HepG2 (cell line): ENCODE measurements at regions not wholly inside any gene's neighbourhood (a gene's known extent, or its start where the extent isn't known, plus 50 kb on each side); places are given as distances from the start of the nearest gene placed in this dataset.

Experiments used
- ATAC-seq: fragments of 200-7000 bp; cut with Tn5 transposase; 3 replicates; pipeline ENCODE4 v1.9.1; 2020; ENCODE audit warnings: mild to moderate bottlenecking, moderate library complexity
- BruUV-seq: library from RNA; stranded (reverse); fragments of 400-500 nt; replicated peaks from 2 replicates; lab custom pipeline; 2021; lab: Mats Ljungman, UMichigan
- CTCF ChIA-PET: fragments of 300-600 bp; formaldehyde crosslinking; extraction: SDS; loops from one replicate; lab custom pipeline; 2021; ENCODE audit warnings: low total read pairs, inconsistent platforms, low intra/inter-chr PET ratio; lab: Yijun Ruan, JAX
- POLR2A ChIA-PET: fragments of 350-600 bp; sonication (Branson Sonifier 250); formaldehyde crosslinking; loops from one replicate; lab custom pipeline; 2020; ENCODE audit warnings: antibody characterized with exemption, inconsistent platforms; lab: Yijun Ruan, JAX
- DNase-seq: peaks from one replicate; pipeline ENCODE4 v3.0.0-alpha.2; 2015; ENCODE audit warnings: low spot score
- FAIRE-seq: peaks from 3 replicates; lab custom pipeline; 2011; peaks lifted over from hg19 to GRCh38; lab: Jason Lieb, UNC
- H2AFZ ChIP-seq: one replicate; pipeline ENCODE4 v1.6.1; 2011; ENCODE audit warnings: low read length, inconsistent platforms
- H3K27ac ChIP-seq: fragments of 300-600 bp; 3 replicates; pipeline ENCODE4 v1.8.0; 2011; ENCODE audit warnings: mixed run types, mild to moderate bottlenecking, mixed read lengths, low read length, inconsistent platforms; ENCODE audit not compliant: insufficient read depth; ENCODE audit errors: extremely low read length
- H3K27me3 ChIP-seq, 2 experiments: fragments of 200-600 bp in 1 of 2; 2 replicates in 1 of 2; 3 replicates in 1 of 2; pipeline versions ENCODE4 v1.6.0 to v1.8.0; 2011; ENCODE audit warnings: low read length in 2 of 2, mild to moderate bottlenecking in 2 of 2, moderate library complexity in 2 of 2, inconsistent platforms in 1 of 2; ENCODE audit not compliant: insufficient read depth in 2 of 2, control insufficient read depth in 1 of 2
- H3K36me3 ChIP-seq, 2 experiments: fragments of 200-600 bp in 1 of 2; replicated peaks in 1 of 2; 2 replicates in 1 of 2; 3 replicates in 1 of 2; pipeline versions ENCODE4 v1.5.1 to v1.8.0; 2011; ENCODE audit warnings: low read length in 2 of 2, inconsistent platforms in 1 of 2; ENCODE audit not compliant: insufficient read depth in 2 of 2, control insufficient read depth in 1 of 2
- H3K4me1 ChIP-seq: 2 replicates; pipeline ENCODE4 v1.5.1; 2012; ENCODE audit warnings: low read length, inconsistent platforms; ENCODE audit not compliant: insufficient read depth
- H3K4me2 ChIP-seq: 2 replicates; pipeline ENCODE4 v1.6.0; 2011; ENCODE audit warnings: low read depth, low read length, inconsistent platforms
- H3K4me3 ChIP-seq, 3 experiments: fragments of 200-600 bp in 1 of 3; sonication (generic), shearing (Covaris generic) in 1 of 3; replicated peaks in 1 of 3; 2 replicates each; pipeline ENCODE4 v1.5.1; 2011 to 2016; ENCODE audit warnings: low read length in 3 of 3, inconsistent platforms in 2 of 3, low read depth in 2 of 3, mild to moderate bottlenecking in 2 of 3, control low read depth in 1 of 3, mixed read lengths in 1 of 3; ENCODE audit not compliant: insufficient read depth in 1 of 3
- H3K79me2 ChIP-seq: one replicate; pipeline ENCODE4 v1.6.1; 2011; ENCODE audit warnings: low read length, inconsistent platforms; ENCODE audit not compliant: insufficient read depth
- H3K9ac ChIP-seq: 2 replicates; pipeline ENCODE4 v1.6.0; 2011; ENCODE audit warnings: mild to moderate bottlenecking, low read depth, low read length, inconsistent platforms; ENCODE audit not compliant: insufficient read depth
- H3K9me3 ChIP-seq: 2 replicates; pipeline ENCODE4 v1.5.1; 2012; ENCODE audit warnings: mild to moderate bottlenecking, low read length
- H4K20me1 ChIP-seq: 2 replicates; pipeline ENCODE4 v1.6.0; 2011; ENCODE audit warnings: inconsistent platforms, mild to moderate bottlenecking, low read length, moderate library complexity; ENCODE audit not compliant: insufficient read depth
- ARID3A ChIP-seq: IDR thresholded peaks from 2 replicates; pipeline ENCODE4 v1.6.1; 2012; ENCODE audit warnings: low read depth, low read length, improper control_type of control experiment
- FUBP1 ChIP-seq: sonication (generic); formaldehyde crosslinking; IDR thresholded peaks from 2 replicates; pipeline ENCODE4 v1.5.1; 2020; ENCODE audit warnings: missing genetic modification reagents, mild to moderate bottlenecking, borderline replicate concordance
- YEATS2 ChIP-seq: sonication (generic); formaldehyde crosslinking; IDR thresholded peaks from 2 replicates; pipeline ENCODE4 v1.4.0; 2020; ENCODE audit warnings: missing genetic modification reagents, borderline replicate concordance
- ZNF460 ChIP-seq: sonication (generic); formaldehyde crosslinking; IDR thresholded peaks from 2 replicates; pipeline ENCODE4 v1.5.1; 2020; ENCODE audit warnings: missing genetic modification reagents, mild to moderate bottlenecking, borderline replicate concordance
- ZNF597 ChIP-seq: sonication (generic); formaldehyde crosslinking; IDR thresholded peaks from 2 replicates; pipeline ENCODE4 v1.5.0; 2020; ENCODE audit warnings: missing genetic modification reagents
- ZNF878 ChIP-seq: sonication (generic); formaldehyde crosslinking; IDR thresholded peaks from 2 replicates; pipeline ENCODE4 v1.8.1; 2023; ENCODE audit warnings: mild to moderate bottlenecking, missing genetic modification reagents, moderate library complexity
- WGBS: methylation state at CpG from one replicate; pipeline ENCODE4 v1.1.6; 2017; ENCODE audit warnings: low lambda C conversion rate; 5-methylcytosine and 5-hydroxymethylcytosine counted together
- in situ Hi-C: cut with HindIII; loops from 2 replicates; pipeline ENCODE4 v1.10.0; 2017; ENCODE audit warnings: low pct_unique_long_range_greater_than_20kb; ENCODE audit not compliant: extremely low pct_ligation_motif_present
- intact Hi-C: fragments of 100-400 bp; cut with micrococcal nuclease; formaldehyde crosslinking; loops from one replicate; pipeline ENCODE4 v1.10.0; 2022; ENCODE audit not compliant: unreplicated experiment

GRCh38 chr13:109602356-109602755, 184.0 kb downstream of the IRS2 start:
- 28% methylated on average over 5 of the region's 5 CpGs for WGBS
- in situ Hi-C loops = no loop called here

More at GRCh38 chr13:109602356-109602755, 184.0 kb downstream of the IRS2 start:
- Histone ChIP-seq H3K4me1 (no peaks in the 10 kb centered on the region), H3K27ac (no peak overlapping the region), H3K9me3 (peaks cover 17% of the 10 kb centered on the region; the same call in 1 of the 2 replicates), H3K36me3 (no peaks in the 10 kb centered on the region), H2AFZ (no peak overlapping the region), H3K79me2 (no peaks in the 10 kb centered on the region), H3K4me2 (no peak overlapping the region), H3K9ac (no peak overlapping the region), H3K4me3 (no peak overlapping the region), H3K27me3 (no peaks in the 10 kb centered on the region), H4K20me1 (no peaks in the 10 kb centered on the region)
- DNase-seq (no peak), FAIRE-seq (no peak), ATAC-seq (no peak)
- no TSS peak for BruUV-seq
- TF ChIP-seq ZNF460 (CRISPR knock-in tag) (no peak), ZNF878 (CRISPR knock-in tag) (no peak), YEATS2 (CRISPR knock-in tag) (no peak), FUBP1 (CRISPR knock-in tag) (no peak), ARID3A (no peak), ZNF597 (CRISPR knock-in tag) (no peak)
- intact Hi-C loops = no loop called here
- POLR2A ChIA-PET = no interaction called here
- CTCF ChIA-PET = no interaction called here
